ENCODE measurements at regions not wholly inside any gene's neighbourhood (a gene's known extent, or its start where the extent isn't known, plus 50 kb on each side); places are given as distances from the start of the nearest gene placed in this dataset.

GRCh38 chr15:81443040-81443820 lies 69.2 kb upstream of the TMC3 start:
- ATAC-seq (no peak), DNase-seq (no peak)
- intact Hi-C loops (cut with DNase I), result no loop called here

GRCh38 chr15:81442454-81442853 lies 68.4 kb upstream of the TMC3 start:
- intact Hi-C loops (cut with DNase I), result no loop called here
- no peak for DNase-seq
- ATAC-seq, result no peak

- ATAC-seq (no peak), DNase-seq (no peak)
- intact Hi-C loops (cut with DNase I), result no loop called here
These were observed 60.8 kb upstream of the TMC3 start for GRCh38 chr15:81434851-81435250.

GRCh38 chr15:81433462-81433861 lies 59.4 kb upstream of the TMC3 start:
- no peak for DNase-seq
- intact Hi-C loops (cut with DNase I), result no loop called here
- no peak for ATAC-seq

- ATAC-seq (no peak), DNase-seq (no peak)
- intact Hi-C loops (cut with DNase I), result no loop called here
These were observed 58.2 kb upstream of the TMC3 start for GRCh38 chr15:81432179-81432578.

GRCh38 chr15:81427176-81427575 lies 53.2 kb upstream of the TMC3 start:
- intact Hi-C loops (cut with DNase I), result no loop called here
- ATAC-seq (no peak), DNase-seq (no peak)

- no peak for ATAC-seq
- intact Hi-C loops (cut with DNase I), result no loop called here
- DNase-seq, result no peak
These were observed 51.9 kb upstream of the TMC3 start for GRCh38 chr15:81425905-81426304.

Data from left cardiac atrium (tissue), 4 donors.